ENCODE measurements at regions not wholly inside any gene's neighbourhood (a gene's known extent, or its start where the extent isn't known, plus 50 kb on each side); places are given as distances from the start of the nearest gene placed in this dataset.
A peak's percentile ranks its signal among the peaks of the same experiment; 100 is the strongest.

GRCh38 chr15:47179988-47180387, 537.3 kb upstream of the SEMA6D start:
- H3K9me3 Mint-ChIP-seq (ENCODE audit: unreplicated experiment) = no peaks in the 10 kb centered on the region
- H3K36me3 Mint-ChIP-seq (ENCODE audit: low read depth, unreplicated experiment) = no peaks in the 10 kb centered on the region
- no peak overlapping the region for H3K27ac Mint-ChIP-seq (ENCODE audit: unreplicated experiment)
- H3K27me3 Mint-ChIP-seq (ENCODE audit: unreplicated experiment) = peaks cover 12% of the 10 kb centered on the region
- TF ChIP-seq CTCF (IDR thresholded peaks at IDR 0.05; ENCODE audit: unreplicated experiment) = no peak
- no peak for DNase-seq (ENCODE audit: low spot score)
- peaks cover 10% of the 10 kb centered on the region for H3K4me1 Mint-ChIP-seq (ENCODE audit: unreplicated experiment)
- no peak overlapping the region for H3K4me3 Mint-ChIP-seq (ENCODE audit: unreplicated experiment)

GRCh38 chr15:47182818-47183217, 534.5 kb upstream of the SEMA6D start:
- Mint-ChIP-seq H3K4me3 (ENCODE audit: unreplicated experiment) (no peak overlapping the region), H3K9me3 (ENCODE audit: unreplicated experiment) (no peaks in the 10 kb centered on the region), H3K4me1 (ENCODE audit: unreplicated experiment) (peaks cover 12% of the 10 kb centered on the region), H3K27me3 (ENCODE audit: unreplicated experiment) (peaks cover 17% of the 10 kb centered on the region), H3K27ac (ENCODE audit: unreplicated experiment) (no peak overlapping the region), H3K36me3 (ENCODE audit: low read depth, unreplicated experiment) (no peaks in the 10 kb centered on the region)
- no peak for TF ChIP-seq CTCF (IDR thresholded peaks at IDR 0.05; ENCODE audit: unreplicated experiment)
- DNase-seq (ENCODE audit: low spot score) = no peak

- Mint-ChIP-seq H3K4me1 (ENCODE audit: unreplicated experiment) (peaks cover 12% of the 10 kb centered on the region), H3K9me3 (ENCODE audit: unreplicated experiment) (no peaks in the 10 kb centered on the region), H3K27me3 (ENCODE audit: unreplicated experiment) (peaks cover 17% of the 10 kb centered on the region), H3K27ac (ENCODE audit: unreplicated experiment) (no peak overlapping the region), H3K36me3 (ENCODE audit: low read depth, unreplicated experiment) (no peaks in the 10 kb centered on the region), H3K4me3 (ENCODE audit: unreplicated experiment) (peak overlapping the region; percentile 8)
- no peak for TF ChIP-seq CTCF (IDR thresholded peaks at IDR 0.05; ENCODE audit: unreplicated experiment)
- DNase-seq (ENCODE audit: low spot score) = peak; percentile 46
These were observed 533.0 kb upstream of the SEMA6D start for GRCh38 chr15:47184003-47184907.

GRCh38 chr15:47184908-47185801, 532.1 kb upstream of the SEMA6D start:
- Mint-ChIP-seq H3K27ac (ENCODE audit: unreplicated experiment) (no peak overlapping the region), H3K36me3 (ENCODE audit: low read depth, unreplicated experiment) (no peaks in the 10 kb centered on the region), H3K9me3 (ENCODE audit: unreplicated experiment) (no peaks in the 10 kb centered on the region), H3K4me3 (ENCODE audit: unreplicated experiment) (peak overlapping the region; percentile 89), H3K27me3 (ENCODE audit: unreplicated experiment) (peaks cover 17% of the 10 kb centered on the region), H3K4me1 (ENCODE audit: unreplicated experiment) (peaks cover 12% of the 10 kb centered on the region)
- DNase-seq (ENCODE audit: low spot score) = peak; percentile 8
- TF ChIP-seq CTCF (IDR thresholded peaks at IDR 0.05; ENCODE audit: unreplicated experiment) = no peak

Data from endothelial cell (in vitro differentiated cells).